Effector memory CD8-positive, alpha-beta T cell (primary cell): ENCODE measurements at regions not wholly inside any gene's neighbourhood (a gene's known extent, or its start where the extent isn't known, plus 50 kb on each side); places are given as distances from the start of the nearest gene placed in this dataset.
"Not testable (repeated sequence)": the region's sequence is repeated elsewhere in the genome, so short reads cannot be mapped to it uniquely, and the experiment has no call there.

Experiments
- ATAC-seq: fragments of 150-1000 bp; cut with Tn5 transposase; replicated peaks from 2 replicates; pipeline ENCODE4 v1.10.0; 2021; ENCODE audit warnings: mild to moderate bottlenecking, moderate library complexity
- DNase-seq, 3 experiments: peaks; one replicate each; pipeline ENCODE4 v3.0.0; 2021
- H3K27ac Mint-ChIP-seq, 2 donors: one replicate each; pipeline ENCODE4 v1.8.0; 2022; ENCODE audit warnings: mild to moderate bottlenecking in 2 of 2, mixed read lengths in 2 of 2, moderate library complexity in 2 of 2
- H3K27me3 Mint-ChIP-seq, 2 donors: one replicate each; pipeline ENCODE4 v1.8.0; 2022; ENCODE audit warnings: mixed read lengths in 2 of 2
- H3K36me3 Mint-ChIP-seq: one replicate; pipeline ENCODE4 v1.8.0; 2022; ENCODE audit warnings: mild to moderate bottlenecking, moderate library complexity, mixed read lengths; ENCODE audit not compliant: insufficient read depth
- H3K4me1 Mint-ChIP-seq, 2 donors: one replicate each; pipeline ENCODE4 v1.8.0; 2022; ENCODE audit warnings: low read depth in 2 of 2, mixed read lengths in 2 of 2
- H3K4me3 Mint-ChIP-seq, 2 donors: one replicate each; pipeline ENCODE4 v1.8.0; 2022; ENCODE audit warnings: mild to moderate bottlenecking in 2 of 2, mixed read lengths in 2 of 2, moderate library complexity in 2 of 2
- H3K9me3 Mint-ChIP-seq, 2 donors: one replicate each; pipeline ENCODE4 v1.8.0; 2022; ENCODE audit warnings: mixed read lengths in 2 of 2

- not testable (repeated sequence) for H3K27ac Mint-ChIP-seq, H3K4me3 Mint-ChIP-seq, H3K9me3 Mint-ChIP-seq, DNase-seq, H3K27me3 Mint-ChIP-seq, H3K36me3 Mint-ChIP-seq, ATAC-seq, H3K4me1 Mint-ChIP-seq
Measured at GRCh38 chr6:58038213-58038612, 720.8 kb downstream of the PRIM2 start.

- not testable (repeated sequence) for DNase-seq, H3K9me3 Mint-ChIP-seq, H3K27me3 Mint-ChIP-seq, ATAC-seq, H3K36me3 Mint-ChIP-seq, H3K4me1 Mint-ChIP-seq, H3K4me3 Mint-ChIP-seq, H3K27ac Mint-ChIP-seq
Measured at GRCh38 chr6:58046584-58046983, 729.2 kb downstream of the PRIM2 start.

GRCh38 chr6:58047389-58047788 is 730.0 kb downstream of the PRIM2 start:
- not testable (repeated sequence) for H3K27ac Mint-ChIP-seq, H3K27me3 Mint-ChIP-seq, H3K4me3 Mint-ChIP-seq, ATAC-seq, H3K4me1 Mint-ChIP-seq, H3K9me3 Mint-ChIP-seq, DNase-seq, H3K36me3 Mint-ChIP-seq

- not testable (repeated sequence) for DNase-seq, H3K4me1 Mint-ChIP-seq, H3K9me3 Mint-ChIP-seq, H3K4me3 Mint-ChIP-seq, H3K27ac Mint-ChIP-seq, H3K27me3 Mint-ChIP-seq, H3K36me3 Mint-ChIP-seq, ATAC-seq
Measured at GRCh38 chr6:58047865-58048264, 730.4 kb downstream of the PRIM2 start.

- not testable (repeated sequence) for H3K27ac Mint-ChIP-seq, DNase-seq, H3K4me3 Mint-ChIP-seq, ATAC-seq, H3K9me3 Mint-ChIP-seq, H3K27me3 Mint-ChIP-seq, H3K36me3 Mint-ChIP-seq, H3K4me1 Mint-ChIP-seq
Measured at GRCh38 chr6:58055465-58056176, 738.2 kb downstream of the PRIM2 start.

- not testable (repeated sequence) for H3K9me3 Mint-ChIP-seq, H3K4me3 Mint-ChIP-seq, H3K4me1 Mint-ChIP-seq, H3K36me3 Mint-ChIP-seq, ATAC-seq, H3K27me3 Mint-ChIP-seq, DNase-seq, H3K27ac Mint-ChIP-seq
Measured at GRCh38 chr6:58059701-58060100, 742.3 kb downstream of the PRIM2 start.

- not testable (repeated sequence) for H3K4me3 Mint-ChIP-seq, H3K36me3 Mint-ChIP-seq, ATAC-seq, H3K27me3 Mint-ChIP-seq, DNase-seq, H3K27ac Mint-ChIP-seq, H3K9me3 Mint-ChIP-seq, H3K4me1 Mint-ChIP-seq
Measured at GRCh38 chr6:58063542-58063941, 746.1 kb downstream of the PRIM2 start.

GRCh38 chr6:58067867-58068548 is 750.6 kb downstream of the PRIM2 start:
- H3K36me3 Mint-ChIP-seq, H3K4me3 Mint-ChIP-seq: not testable (repeated sequence)

GRCh38 chr6:58073263-58073662 is 755.8 kb downstream of the PRIM2 start:
- H3K4me3 Mint-ChIP-seq: no peak overlapping the region
- H3K27me3 Mint-ChIP-seq: no peaks in the 10 kb centered on the region
- H3K9me3 Mint-ChIP-seq: peaks cover 0 to 3% of the 10 kb centered on the region in 2 donors
- H3K27ac Mint-ChIP-seq: no peak overlapping the region
- no peak for DNase-seq
- no peak for ATAC-seq
- H3K36me3 Mint-ChIP-seq: no peaks in the 10 kb centered on the region
- H3K4me1 Mint-ChIP-seq: no peaks in the 10 kb centered on the region

More at GRCh38 chr6:58067867-58068548, 750.6 kb downstream of the PRIM2 start:
- not testable (repeated sequence) for H3K27me3 Mint-ChIP-seq, H3K27ac Mint-ChIP-seq, H3K9me3 Mint-ChIP-seq, H3K4me1 Mint-ChIP-seq, ATAC-seq, DNase-seq

GRCh38 chr6:58090067-58090466 is 772.6 kb downstream of the PRIM2 start:
- not testable (repeated sequence) for H3K4me1 Mint-ChIP-seq, H3K9me3 Mint-ChIP-seq, ATAC-seq, H3K36me3 Mint-ChIP-seq, H3K4me3 Mint-ChIP-seq, DNase-seq, H3K27me3 Mint-ChIP-seq, H3K27ac Mint-ChIP-seq

GRCh38 chr6:58097251-58097650 is 779.8 kb downstream of the PRIM2 start:
- not testable (repeated sequence) for DNase-seq, H3K36me3 Mint-ChIP-seq, H3K4me3 Mint-ChIP-seq, H3K9me3 Mint-ChIP-seq, H3K27me3 Mint-ChIP-seq, ATAC-seq, H3K27ac Mint-ChIP-seq, H3K4me1 Mint-ChIP-seq

- Mint-ChIP-seq H3K9me3 (peaks cover 0 to 2% of the 10 kb centered on the region in 2 donors), H3K4me1 (no peaks in the 10 kb centered on the region), H3K27ac (no peak overlapping the region), H3K36me3 (no peaks in the 10 kb centered on the region), H3K4me3 (no peak overlapping the region), H3K27me3 (no peaks in the 10 kb centered on the region)
- no peak for DNase-seq
- no peak for ATAC-seq
Measured at GRCh38 chr6:58113960-58114359, 796.5 kb downstream of the PRIM2 start.

GRCh38 chr6:58117162-58117561 is 799.7 kb downstream of the PRIM2 start:
- not testable (repeated sequence) for H3K36me3 Mint-ChIP-seq, H3K27me3 Mint-ChIP-seq, H3K9me3 Mint-ChIP-seq, DNase-seq, ATAC-seq, H3K27ac Mint-ChIP-seq, H3K4me1 Mint-ChIP-seq, H3K4me3 Mint-ChIP-seq

GRCh38 chr6:58121616-58122015 is 804.2 kb downstream of the PRIM2 start:
- not testable (repeated sequence) for H3K9me3 Mint-ChIP-seq, H3K36me3 Mint-ChIP-seq, H3K27me3 Mint-ChIP-seq, H3K4me3 Mint-ChIP-seq, H3K4me1 Mint-ChIP-seq, H3K27ac Mint-ChIP-seq, DNase-seq, ATAC-seq
